ENCODE measurements at regions not wholly inside any gene's neighbourhood (a gene's known extent, or its start where the extent isn't known, plus 50 kb on each side); places are given as distances from the start of the nearest gene placed in this dataset.

GRCh38 chr3:127449486-127450212 is 140.9 kb downstream of the TPRA1 start:
- Histone ChIP-seq H3K27me3 (ENCODE audit: control insufficient read depth, insufficient read depth, low read length, poor library complexity, severe bottlenecking) (peaks cover 20% of the 10 kb centered on the region), H3K9me3 (ENCODE audit: control insufficient read depth, low read length) (no peaks in the 10 kb centered on the region), H3K4me1 (ENCODE audit: control insufficient read depth, insufficient read depth, low read length) (peaks cover 3% of the 10 kb centered on the region), H3K4me3 (ENCODE audit: low read length) (no peak overlapping the region), H3K9ac (ENCODE audit: extremely low read depth, low read length, poor library complexity, severe bottlenecking) (no peak overlapping the region), H3K36me3 (ENCODE audit: control insufficient read depth, insufficient read depth, low read length) (no peaks in the 10 kb centered on the region), H3K27ac (ENCODE audit: low read depth, low read length) (no peak overlapping the region)
- no peaks in the 10 kb centered on the region for H3K9me3 Mint-ChIP-seq
- no peak overlapping the region for H3K27ac Mint-ChIP-seq
- DNase-seq: peak; percentile 26
- WGBS, 2 experiments (ENCODE audit: insufficient coverage in 1 of 2, insufficient read length in 1 of 2): 79 to 80% methylated on average over 7 to 8 of the region's 8 CpGs
- peaks cover 38% of the 10 kb centered on the region for H3K27me3 Mint-ChIP-seq (ENCODE audit: insufficient read depth)
- no peak overlapping the region for H3K4me3 Mint-ChIP-seq
- H3K36me3 Mint-ChIP-seq (ENCODE audit: low read depth): no peaks in the 10 kb centered on the region
- no peak for TF ChIP-seq CTCF (conservative IDR thresholded peaks at IDR 0.05)
- no peaks in the 10 kb centered on the region for H3K4me1 Mint-ChIP-seq

GRCh38 chr3:127448671-127449070 is 141.9 kb downstream of the TPRA1 start:
- H3K4me3 ChIP-seq (ENCODE audit: low read length): no peak overlapping the region
- WGBS, 2 experiments (ENCODE audit: insufficient coverage in 1 of 2, insufficient read length in 1 of 2): 96% methylated on average over 3 of the region's 3 CpGs
- peaks cover 11% of the 10 kb centered on the region for H3K27me3 ChIP-seq (ENCODE audit: control insufficient read depth, insufficient read depth, low read length, poor library complexity, severe bottlenecking)
- Mint-ChIP-seq H3K4me1 (no peaks in the 10 kb centered on the region), H3K27ac (no peak overlapping the region), H3K4me3 (no peak overlapping the region), H3K27me3 (ENCODE audit: insufficient read depth) (peaks cover 29% of the 10 kb centered on the region), H3K9me3 (no peaks in the 10 kb centered on the region), H3K36me3 (ENCODE audit: low read depth) (no peaks in the 10 kb centered on the region)
- peaks cover 3% of the 10 kb centered on the region for H3K4me1 ChIP-seq (ENCODE audit: control insufficient read depth, insufficient read depth, low read length)
- no peaks in the 10 kb centered on the region for H3K9me3 ChIP-seq (ENCODE audit: control insufficient read depth, low read length)
- no peak overlapping the region for H3K27ac ChIP-seq (ENCODE audit: low read depth, low read length)
- DNase-seq: peak; percentile 24
- no peaks in the 10 kb centered on the region for H3K36me3 ChIP-seq (ENCODE audit: control insufficient read depth, insufficient read depth, low read length)
- no peak for TF ChIP-seq CTCF (conservative IDR thresholded peaks at IDR 0.05)
- no peak overlapping the region for H3K9ac ChIP-seq (ENCODE audit: extremely low read depth, low read length, poor library complexity, severe bottlenecking)

GRCh38 chr3:127448161-127448561 is 142.4 kb downstream of the TPRA1 start:
- Mint-ChIP-seq H3K4me1 (no peaks in the 10 kb centered on the region), H3K27ac (no peak overlapping the region), H3K4me3 (no peak overlapping the region), H3K36me3 (ENCODE audit: low read depth) (no peaks in the 10 kb centered on the region), H3K27me3 (ENCODE audit: insufficient read depth) (peaks cover 25% of the 10 kb centered on the region), H3K9me3 (no peaks in the 10 kb centered on the region)
- Histone ChIP-seq H3K9ac (ENCODE audit: extremely low read depth, low read length, poor library complexity, severe bottlenecking) (no peak overlapping the region), H3K27me3 (ENCODE audit: control insufficient read depth, insufficient read depth, low read length, poor library complexity, severe bottlenecking) (peaks cover 5% of the 10 kb centered on the region), H3K36me3 (ENCODE audit: control insufficient read depth, insufficient read depth, low read length) (no peaks in the 10 kb centered on the region), H3K9me3 (ENCODE audit: control insufficient read depth, low read length) (no peaks in the 10 kb centered on the region), H3K4me3 (ENCODE audit: low read length) (no peak overlapping the region), H3K27ac (ENCODE audit: low read depth, low read length) (no peak overlapping the region), H3K4me1 (ENCODE audit: control insufficient read depth, insufficient read depth, low read length) (no peaks in the 10 kb centered on the region)
- peak; percentile 47 for DNase-seq
- WGBS, 2 experiments (ENCODE audit: insufficient coverage in 1 of 2, insufficient read length in 1 of 2): 90 to 100% methylated on average over 1 to 3 of the region's 3 CpGs
- no peak for TF ChIP-seq CTCF (conservative IDR thresholded peaks at IDR 0.05)
